Retinal pigment epithelial cell (primary cell): ENCODE measurements at regions not wholly inside any gene's neighbourhood (a gene's known extent, or its start where the extent isn't known, plus 50 kb on each side); places are given as distances from the start of the nearest gene placed in this dataset.

Source experiments
- DNase-seq: peaks from one replicate; pipeline ENCODE4 v3.0.0-alpha.2; 2010; ENCODE audit warnings: low read depth
- H3K4me3 ChIP-seq: 2 replicates; pipeline ENCODE4 v1.5.1; 2011; ENCODE audit warnings: mild to moderate bottlenecking, low read length, control low read depth, moderate library complexity
- CTCF ChIP-seq: conservative IDR thresholded peaks from 2 replicates; pipeline ENCODE4 v1.5.1; 2011; ENCODE audit warnings: low read depth, low read length, control low read depth, inconsistent platforms

DNA sequence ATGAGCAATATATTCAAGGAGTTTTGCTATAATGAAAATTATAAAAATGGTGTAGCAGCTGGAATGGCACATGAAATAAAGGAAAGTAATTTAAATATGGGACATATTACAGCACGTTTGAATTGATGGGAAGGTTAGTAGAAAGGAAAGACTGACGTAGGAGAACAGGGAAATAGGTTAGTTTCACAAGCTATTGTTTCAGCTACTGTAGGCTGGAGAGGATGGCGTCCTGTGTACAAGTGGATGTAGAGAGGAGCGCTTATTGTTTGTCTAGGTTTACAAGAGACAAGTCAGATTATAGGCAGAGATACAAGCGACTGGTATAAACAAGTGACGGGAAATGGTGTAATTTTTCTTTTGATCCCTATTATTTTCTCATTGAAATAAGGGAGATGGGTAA lies 431.2 kb upstream of the PDE3A start:
- no peak for DNase-seq
- no peak overlapping the region for H3K4me3 ChIP-seq
- TF ChIP-seq CTCF = no peak

GRCh38 chr12:19938031-19938430 lies 430.3 kb upstream of the PDE3A start:
- no peak for TF ChIP-seq CTCF
- no peak for DNase-seq

DNA sequence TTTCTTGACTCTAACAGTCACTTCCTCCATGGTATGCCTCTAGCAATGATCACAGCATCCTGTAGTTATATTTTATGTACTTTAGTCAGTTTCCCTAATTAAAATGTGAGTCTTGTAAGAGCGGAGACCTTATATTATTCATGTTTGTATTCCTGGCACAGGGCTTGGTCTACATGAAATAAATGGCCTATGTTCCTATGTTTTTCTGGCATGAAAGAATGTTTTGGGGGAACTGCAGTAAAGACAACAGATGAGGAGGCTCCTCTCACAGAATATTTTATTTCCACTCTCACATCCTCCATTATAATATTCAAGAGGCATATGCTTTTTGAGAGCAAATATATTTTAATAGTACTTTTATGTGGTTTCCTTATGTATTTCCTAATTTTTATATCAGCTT lies 429.8 kb upstream of the PDE3A start:
- DNase-seq = no peak
- TF ChIP-seq CTCF = no peak
- H3K4me3 ChIP-seq = no peak overlapping the region

More at GRCh38 chr12:19938031-19938430, 430.3 kb upstream of the PDE3A start:
- no peak overlapping the region for H3K4me3 ChIP-seq

DNA sequence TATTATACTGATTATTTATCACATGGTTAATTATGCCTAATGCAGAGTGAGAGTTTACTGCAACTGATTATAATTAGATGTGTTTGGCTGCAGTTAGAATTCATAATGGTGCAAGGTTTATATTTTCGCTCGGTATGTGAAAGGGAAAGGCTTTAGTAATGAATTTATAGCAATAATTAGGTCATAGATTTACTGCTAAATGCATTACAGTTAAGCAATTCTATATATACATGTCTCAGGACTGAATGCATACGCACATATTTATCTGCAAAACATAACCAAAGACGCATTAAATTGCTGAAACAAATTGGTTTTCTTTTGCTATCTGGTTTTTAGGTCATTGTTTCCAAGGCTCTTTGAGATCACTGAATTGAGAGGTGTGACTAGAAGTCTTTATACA lies 428.1 kb upstream of the PDE3A start:
- TF ChIP-seq CTCF = no peak
- H3K4me3 ChIP-seq = no peak overlapping the region
- no peak for DNase-seq

GRCh38 chr12:19941096-19941495 lies 427.2 kb upstream of the PDE3A start:
- DNase-seq = no peak
- no peak overlapping the region for H3K4me3 ChIP-seq
- no peak for TF ChIP-seq CTCF

- no peak overlapping the region for H3K4me3 ChIP-seq
- DNase-seq = no peak
- no peak for TF ChIP-seq CTCF
Measured at GRCh38 chr12:19945559-19946435, 422.5 kb upstream of the PDE3A start.

DNA sequence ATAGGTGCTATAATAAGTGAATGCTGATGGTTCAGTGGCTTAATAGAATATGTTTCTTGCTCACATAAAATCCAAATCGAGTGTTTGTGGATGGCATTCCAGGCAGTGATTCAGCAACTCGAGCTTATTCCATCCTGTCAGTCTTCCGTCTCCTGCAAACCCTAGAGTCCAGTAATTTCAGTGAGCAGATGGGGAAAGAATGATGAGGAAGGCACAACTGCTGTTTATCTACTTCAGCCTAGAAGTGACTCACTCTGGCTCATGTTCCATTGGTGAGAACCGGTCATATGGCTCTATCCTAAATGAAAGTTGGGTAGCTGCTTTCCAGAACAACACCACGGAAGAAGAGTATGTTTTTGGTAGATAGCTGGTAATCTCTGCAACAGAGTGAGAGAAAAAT lies 421.8 kb upstream of the PDE3A start:
- peak; percentile 85 for DNase-seq
- no peak overlapping the region for H3K4me3 ChIP-seq
- TF ChIP-seq CTCF = no peak
